ENCODE measurements at regions not wholly inside any gene's neighbourhood (a gene's known extent, or its start where the extent isn't known, plus 50 kb on each side); places are given as distances from the start of the nearest gene placed in this dataset.

DNA sequence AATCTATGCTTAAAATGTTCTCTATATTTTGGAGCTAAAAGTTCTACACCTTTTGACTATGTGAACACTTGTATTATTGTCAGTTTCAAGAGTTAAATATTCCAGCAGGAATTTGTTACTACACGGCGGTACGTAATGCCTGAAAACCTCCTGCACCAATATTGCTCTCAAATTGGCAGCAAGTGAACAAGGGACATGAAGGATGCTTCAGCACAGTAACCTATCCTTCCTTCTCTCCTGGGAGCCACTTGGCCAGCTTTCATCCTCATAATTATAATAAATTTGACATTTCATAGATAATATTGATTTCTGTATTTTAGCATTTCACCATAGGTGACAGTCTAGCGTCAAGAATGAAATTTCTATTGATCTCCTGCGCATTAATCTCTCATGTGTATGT is 197.6 kb downstream of the NR4A2 start:
- H4K91ac ChIP-seq (replicated peaks; ENCODE audit: insufficient read length, low read length) = no peak overlapping the region
- no peak overlapping the region for H4K8ac ChIP-seq (ENCODE audit: extremely low read depth, insufficient read depth, low read length)
- no peak overlapping the region for H3K4me3 ChIP-seq (ENCODE audit: extremely low read depth in 1 of 4, insufficient read depth in 2 of 4, low read depth in 3 of 4, low read length in 4 of 4)
- no peak overlapping the region for H2BK5ac ChIP-seq (ENCODE audit: low read depth, low read length)
- no peak overlapping the region for H3K27ac ChIP-seq (ENCODE audit: low read depth, low read length)
- H3K18ac ChIP-seq (ENCODE audit: extremely low read depth, low read length) = no peak overlapping the region
- H3K79me1 ChIP-seq (ENCODE audit: low read depth, low read length) = no peaks in the 10 kb centered on the region
- H2BK20ac ChIP-seq (ENCODE audit: low read length) = no peak overlapping the region
- no peak overlapping the region for H3K56ac ChIP-seq (replicated peaks; ENCODE audit: insufficient read length, low read depth, low read length)
- POLR2A ChIA-PET (ENCODE audit: partially characterized antibody) = interaction anchor here (1.1 kb wide), 1 partner anchor 13 kb away, joined by 3 read pairs; no protein-coding TSS in a partner anchor
- CTCF ChIA-PET (ENCODE audit: partially characterized antibody) = interaction anchor here (0.7 kb wide), 1 partner anchor 161 kb away, joined by 3 read pairs; no protein-coding TSS in a partner anchor
- no peaks in the 10 kb centered on the region for H3K27me3 ChIP-seq (replicated peaks in 1 of 4; ENCODE audit: control insufficient read depth in 3 of 4, extremely low read depth in 1 of 4, insufficient read depth in 3 of 4, low read length in 3 of 4)
- H3K4ac ChIP-seq (replicated peaks; ENCODE audit: insufficient read length, low read depth, low read length) = no peak overlapping the region
- no peak overlapping the region for H2BK12ac ChIP-seq (ENCODE audit: low read depth, low read length)
- no peaks in the 10 kb centered on the region; a peak in 1 of 4 replicates for H3K9me3 ChIP-seq (ENCODE audit: insufficient read depth in 2 of 2, low read depth in 1 of 2, low read length in 1 of 2)
- no peak overlapping the region for H3K23ac ChIP-seq (ENCODE audit: insufficient read length)
- H2BK15ac ChIP-seq (ENCODE audit: low read length) = no peak overlapping the region
- no peaks in the 10 kb centered on the region for H3K79me2 ChIP-seq (ENCODE audit: control insufficient read depth in 1 of 2, insufficient read depth in 2 of 2, low read length in 2 of 2)
- no peaks in the 10 kb centered on the region for H4K20me1 ChIP-seq (replicated peaks in 1 of 2; ENCODE audit: control insufficient read depth in 1 of 2, insufficient read depth in 2 of 2, low read length in 2 of 2)
- DNase-seq (ENCODE audit: low read depth in 1 of 2, low spot score in 2 of 2) (no peak), FAIRE-seq (no peak)
- H2AFZ ChIP-seq (ENCODE audit: low read length) = no peak overlapping the region
- no peaks in the 10 kb centered on the region for H3K36me3 ChIP-seq (ENCODE audit: control insufficient read depth in 2 of 4, insufficient read depth in 4 of 4, low read length in 3 of 4)
- WGBS, 2 experiments (ENCODE audit: extremely low coverage in 1 of 2, insufficient coverage in 1 of 2, insufficient read length in 1 of 2, insufficient replicate concordance in 2 of 2, low coverage in 1 of 2, low lambda C conversion rate in 2 of 2, missing lambda C conversion rate in 1 of 2) = 96% methylated on average over 5 of the region's 5 CpGs; no CpG with 5 or more reads in 1 of the 2 experiments
- no peak for TF ChIP-seq RAD21 (IDR thresholded peaks at IDR 0.05 in 1 of 2, conservative IDR thresholded peaks at IDR 0.05 in 1 of 2; ENCODE audit: low read depth in 2 of 2, low read length in 2 of 2)
- TF ChIP-seq POU5F1 (IDR thresholded peaks at IDR 0.05; ENCODE audit: low read depth, low read length) = no peak
- TF ChIP-seq NRF1 (IDR thresholded peaks at IDR 0.05; ENCODE audit: low read depth, low read length) = no peak
- TF ChIP-seq SIN3A (conservative IDR thresholded peaks at IDR 0.05 in 1 of 2, IDR thresholded peaks at IDR 0.05 in 1 of 2; ENCODE audit: low read depth in 1 of 2, low read length in 2 of 2) = no peak
- no peak for TF ChIP-seq GABPA (IDR thresholded peaks at IDR 0.05; ENCODE audit: borderline replicate concordance, insufficient read depth, low read length)
- no peak for TF ChIP-seq CBX8 (IDR thresholded peaks at IDR 0.05; ENCODE audit: borderline replicate concordance, low read depth, low read length)
- TF ChIP-seq HDAC2 (IDR thresholded peaks at IDR 0.05; ENCODE audit: borderline replicate concordance in 1 of 2, low read depth in 2 of 2, low read length in 2 of 2) = no peak
- TF ChIP-seq CTBP2 (IDR thresholded peaks at IDR 0.05; ENCODE audit: borderline replicate concordance, insufficient read depth, insufficient read length, low read length) = no peak
- TF ChIP-seq, protein P1, sequence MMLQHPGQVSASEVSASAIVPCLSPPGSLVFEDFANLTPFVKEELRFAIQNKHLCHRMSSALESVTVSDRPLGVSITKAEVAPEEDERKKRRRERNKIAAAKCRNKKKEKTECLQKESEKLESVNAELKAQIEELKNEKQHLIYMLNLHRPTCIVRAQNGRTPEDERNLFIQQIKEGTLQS (IDR thresholded peaks at IDR 0.05; ENCODE audit: insufficient read depth, low read depth, low read length) = no peak
- TF ChIP-seq SRF (IDR thresholded peaks at IDR 0.05; ENCODE audit: low read depth, low read length) = no peak
- no peak for TF ChIP-seq YY1 (IDR thresholded peaks at IDR 0.05; ENCODE audit: low read depth, low read length)
- no peak overlapping the region for H2AK5ac ChIP-seq (ENCODE audit: low read depth, low read length)
- H4K5ac ChIP-seq (ENCODE audit: insufficient read length, low read depth, low read length) = no peak overlapping the region
- H3K4me2 ChIP-seq (ENCODE audit: insufficient read depth in 1 of 2, low read depth in 2 of 2, low read length in 2 of 2) = no peak overlapping the region
- H3K14ac ChIP-seq (ENCODE audit: insufficient read length) = no peak overlapping the region
- H3K9ac ChIP-seq (replicated peaks in 1 of 4; ENCODE audit: extremely low read depth in 1 of 4, low read depth in 3 of 4, low read length in 3 of 4) = no peak overlapping the region
- no peaks in the 10 kb centered on the region for H3K4me1 ChIP-seq (replicated peaks in 1 of 4; ENCODE audit: control insufficient read depth in 3 of 4, insufficient read depth in 4 of 4, low read length in 3 of 4)
- H2BK120ac ChIP-seq (replicated peaks; ENCODE audit: low read depth, low read length) = no peak overlapping the region
- no peaks in the 10 kb centered on the region for H3K23me2 ChIP-seq (ENCODE audit: low read depth, low read length)

Data from H1 (cell line).